ENCODE measurements at regions not wholly inside any gene's neighbourhood (a gene's known extent, or its start where the extent isn't known, plus 50 kb on each side); places are given as distances from the start of the nearest gene placed in this dataset.

DNA sequence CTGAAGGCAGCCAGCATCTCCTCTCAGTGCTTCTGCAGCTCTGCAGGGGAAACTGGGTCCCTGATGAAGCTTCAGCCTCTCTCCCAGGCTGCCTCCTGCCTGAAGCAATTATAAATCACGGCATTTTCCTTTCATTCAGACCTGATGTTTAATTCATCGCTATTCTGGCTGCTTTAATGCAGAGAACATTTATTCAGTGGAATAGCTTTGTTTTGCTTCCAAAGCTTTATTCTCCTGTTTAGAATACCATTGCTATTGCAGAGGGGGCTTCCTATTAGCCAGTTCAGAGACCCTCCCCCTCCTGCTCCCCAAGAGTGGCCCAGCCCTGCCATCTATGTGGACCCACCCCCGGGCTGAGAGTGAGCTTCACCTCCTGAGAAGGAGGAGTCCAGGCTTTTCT is 255.6 kb downstream of the LRFN2 start:
- H3K9me3 ChIP-seq (ENCODE audit: low read length), result no peaks in the 10 kb centered on the region
- H3K9me2 ChIP-seq (ENCODE audit: insufficient read depth, low read length), result no peaks in the 10 kb centered on the region
- no peaks in the 10 kb centered on the region for H3F3A ChIP-seq (ENCODE audit: insufficient read depth, low read length, poor library complexity, severe bottlenecking)
- H3K4me2 ChIP-seq (ENCODE audit: low read length), result no peak overlapping the region
- no peak for TF ChIP-seq POLR2AphosphoS5 (IDR thresholded peaks at IDR 0.05)
- no peak for TF ChIP-seq MXI1 (conservative IDR thresholded peaks at IDR 0.05; ENCODE audit: poor library complexity, severe bottlenecking)
- no peak for TF ChIP-seq RAD21 (conservative IDR thresholded peaks at IDR 0.05)
- TF ChIP-seq TAF1 (IDR thresholded peaks at IDR 0.05; ENCODE audit: low read depth), result no peak
- TF ChIP-seq EZH2 (IDR thresholded peaks at IDR 0.05; ENCODE audit: borderline replicate concordance, insufficient read depth, low read length, poor library complexity, severe bottlenecking), result no peak
- TF ChIP-seq EP300 (conservative IDR thresholded peaks at IDR 0.05; ENCODE audit: poor library complexity, severe bottlenecking), result no peak
- TF ChIP-seq CTCF (IDR thresholded peaks at IDR 0.05; ENCODE audit: poor library complexity, severe bottlenecking), result no peak
- no peak for TF ChIP-seq SMC3 (conservative IDR thresholded peaks at IDR 0.05; ENCODE audit: poor library complexity)
- H3K79me2 ChIP-seq (replicated peaks; ENCODE audit: insufficient read depth, low read length), result no peaks in the 10 kb centered on the region
- no peaks in the 10 kb centered on the region for H3K36me3 ChIP-seq (ENCODE audit: insufficient read depth, low read length)
- H3K9ac ChIP-seq (ENCODE audit: low read length), result no peak overlapping the region
- H3K4me3 ChIP-seq (ENCODE audit: low read length), result no peak overlapping the region
- H4K20me1 ChIP-seq (ENCODE audit: insufficient read depth), result no peaks in the 10 kb centered on the region
- peak overlapping the region; percentile 42 for H3K27ac ChIP-seq (ENCODE audit: low read length)
- no peaks in the 10 kb centered on the region for H3K27me3 ChIP-seq (ENCODE audit: insufficient read depth, low read depth, low read length)
- no peak overlapping the region for H2AFZ ChIP-seq (ENCODE audit: low read depth, low read length)

DNA sequence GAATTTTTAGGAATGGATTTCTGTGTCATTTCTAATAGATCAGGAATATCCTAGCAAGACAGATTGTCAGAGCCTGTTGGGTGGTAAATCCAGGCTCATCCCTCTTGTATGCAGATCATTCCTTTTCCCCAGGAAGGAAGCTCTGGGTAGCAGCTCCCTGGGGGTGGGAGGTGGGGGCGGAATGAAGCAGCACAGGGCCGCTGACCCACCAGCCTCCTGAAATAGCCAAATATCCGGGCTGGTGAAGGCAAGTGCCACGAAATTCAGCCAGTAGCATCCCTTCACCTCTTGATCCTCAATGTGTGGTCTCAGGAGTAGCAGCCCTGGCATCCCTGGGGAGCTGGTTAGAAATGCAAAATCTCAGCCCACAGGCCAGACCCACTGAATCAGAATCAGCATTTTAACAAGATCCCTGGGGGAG is 256.9 kb downstream of the LRFN2 start:
- Histone ChIP-seq H3F3A (ENCODE audit: insufficient read depth, low read length, poor library complexity, severe bottlenecking) (no peaks in the 10 kb centered on the region), H3K4me2 (ENCODE audit: low read length) (no peak overlapping the region), H3K79me2 (replicated peaks; ENCODE audit: insufficient read depth, low read length) (no peaks in the 10 kb centered on the region), H3K4me3 (ENCODE audit: low read length) (no peak overlapping the region), H4K20me1 (ENCODE audit: insufficient read depth) (no peaks in the 10 kb centered on the region), H3K9ac (ENCODE audit: low read length) (no peak overlapping the region), H3K9me2 (ENCODE audit: insufficient read depth, low read length) (no peaks in the 10 kb centered on the region), H3K27me3 (ENCODE audit: insufficient read depth, low read depth, low read length) (no peaks in the 10 kb centered on the region), H2AFZ (ENCODE audit: low read depth, low read length) (no peak overlapping the region), H3K27ac (ENCODE audit: low read length) (no peak overlapping the region), H3K36me3 (ENCODE audit: insufficient read depth, low read length) (no peaks in the 10 kb centered on the region), H3K9me3 (ENCODE audit: low read length) (no peaks in the 10 kb centered on the region)
- TF ChIP-seq POLR2AphosphoS5 (IDR thresholded peaks at IDR 0.05), result no peak
- TF ChIP-seq REST (IDR thresholded peaks at IDR 0.05; ENCODE audit: borderline replicate concordance), result peak; percentile 58
- no peak for TF ChIP-seq CTCF (IDR thresholded peaks at IDR 0.05; ENCODE audit: poor library complexity, severe bottlenecking)
- TF ChIP-seq TAF1 (IDR thresholded peaks at IDR 0.05; ENCODE audit: low read depth), result no peak
- TF ChIP-seq MXI1 (conservative IDR thresholded peaks at IDR 0.05; ENCODE audit: poor library complexity, severe bottlenecking), result no peak

Data from neural cell (in vitro differentiated cells).